Astrocyte of the cerebellum (primary cell): ENCODE measurements at regions not wholly inside any gene's neighbourhood (a gene's known extent, or its start where the extent isn't known, plus 50 kb on each side); places are given as distances from the start of the nearest gene placed in this dataset.
"Not testable (repeated sequence)": the region's sequence is repeated elsewhere in the genome, so short reads cannot be mapped to it uniquely, and the experiment has no call there.

Source experiments
- DNase-seq: peaks from one replicate; pipeline ENCODE4 v3.0.0-alpha.2; 2011; ENCODE audit warnings: low read depth
- H3K4me3 ChIP-seq: 2 replicates; pipeline ENCODE4 v1.5.1; 2011; ENCODE audit warnings: mild to moderate bottlenecking, low read depth, low read length, moderate library complexity
- CTCF ChIP-seq: IDR thresholded peaks from 2 replicates; pipeline ENCODE4 v1.5.1; 2012; ENCODE audit warnings: low read length, low read depth, moderate library complexity, mild to moderate bottlenecking; ENCODE audit errors: missing control alignments
- in situ Hi-C: cut with HindIII; loops from 2 replicates; pipeline ENCODE4 v1.10.0; 2017; ENCODE audit warnings: low sequenced_read_pairs

DNA sequence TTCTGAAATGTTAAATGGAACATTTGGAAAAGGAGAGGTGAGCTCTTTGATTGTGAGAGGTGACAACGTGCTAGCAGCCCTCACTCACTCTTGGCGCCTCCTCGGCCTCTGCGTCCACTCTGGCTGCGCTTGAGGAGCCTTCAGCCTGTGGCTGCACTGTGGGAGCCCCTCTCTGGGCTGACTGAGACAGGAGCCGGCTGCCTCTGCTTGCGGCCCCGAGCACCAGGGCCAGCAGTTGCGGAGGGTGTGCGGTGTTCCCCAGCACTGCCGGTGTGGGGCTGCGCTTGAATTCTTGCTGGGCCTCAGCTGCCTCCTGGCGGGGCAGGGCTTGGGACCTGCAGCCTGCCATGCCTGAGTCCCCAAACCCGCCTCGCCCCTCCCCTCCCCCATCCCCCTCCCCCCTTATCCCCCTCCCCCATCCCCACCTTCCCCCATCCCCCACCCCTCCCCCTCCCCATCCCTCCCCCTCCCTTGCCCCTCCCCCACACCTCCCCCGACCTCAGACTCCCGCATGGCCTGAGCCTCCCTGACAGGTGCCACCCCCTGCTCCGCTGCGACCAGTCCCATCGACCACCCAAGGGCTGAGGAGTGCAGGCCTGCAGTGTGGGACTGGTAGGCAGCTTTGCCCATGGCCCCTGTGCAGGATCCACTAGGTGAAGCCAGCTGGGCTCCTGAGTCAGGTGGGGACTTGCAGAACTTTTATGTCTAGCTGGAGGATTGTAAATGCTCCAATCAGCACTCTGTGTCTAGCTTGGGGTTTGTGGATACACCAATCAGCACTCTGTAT lies 411.0 kb downstream of the OLFM4 start:
- H3K4me3 ChIP-seq = no peak overlapping the region
- in situ Hi-C loops = no loop called here
- no peak for DNase-seq
- no peak for TF ChIP-seq CTCF

DNA sequence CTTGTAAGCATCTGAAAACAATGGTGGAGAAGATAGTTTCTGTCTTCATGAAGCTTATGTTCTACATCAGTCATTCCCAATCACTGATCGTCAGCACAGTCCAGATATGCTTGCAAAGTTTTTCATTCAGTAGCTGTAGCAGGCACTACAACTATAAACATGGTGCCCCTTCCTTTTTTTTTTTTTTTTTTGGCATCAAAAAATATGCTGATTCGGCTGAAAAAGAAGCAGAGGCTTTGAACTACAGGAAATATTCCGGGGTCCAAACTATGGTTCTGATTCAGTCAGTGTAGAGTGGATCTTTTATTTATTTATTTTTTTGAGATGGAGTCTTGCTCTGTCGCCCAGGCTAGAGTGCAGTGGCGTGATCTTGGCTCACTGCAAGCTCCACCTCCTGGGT lies 414.4 kb downstream of the OLFM4 start:
- no peak for DNase-seq
- in situ Hi-C loops = no loop called here
- no peak for TF ChIP-seq CTCF
- H3K4me3 ChIP-seq = no peak overlapping the region

DNA sequence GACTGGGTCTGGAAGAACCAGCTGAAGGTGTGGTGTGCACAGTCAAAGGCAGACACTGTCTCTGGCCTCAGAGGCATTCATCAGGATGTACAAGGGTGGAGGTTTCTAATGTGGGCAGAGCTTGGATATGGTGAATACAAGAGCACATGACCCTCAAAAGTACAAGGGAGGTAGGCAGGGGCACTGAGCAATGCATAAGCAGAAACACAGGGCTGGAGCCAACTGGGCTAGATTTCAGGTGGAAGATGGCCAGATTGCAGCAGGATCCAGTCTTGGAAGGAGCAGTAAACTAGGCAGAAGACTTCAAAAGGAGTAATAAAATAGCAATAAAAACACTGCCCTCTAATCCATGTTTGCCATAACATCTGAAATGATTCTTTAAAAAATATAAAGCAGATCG lies 417.1 kb downstream of the OLFM4 start:
- H3K4me3 ChIP-seq = no peak overlapping the region
- no peak for TF ChIP-seq CTCF
- in situ Hi-C loops = no loop called here
- no peak for DNase-seq

- H3K4me3 ChIP-seq = no peak overlapping the region
- no peak for DNase-seq
- TF ChIP-seq CTCF = no peak
- in situ Hi-C loops = no loop called here
These were observed 418.8 kb downstream of the OLFM4 start for GRCh38 chr13:53447456-53447855.

DNA sequence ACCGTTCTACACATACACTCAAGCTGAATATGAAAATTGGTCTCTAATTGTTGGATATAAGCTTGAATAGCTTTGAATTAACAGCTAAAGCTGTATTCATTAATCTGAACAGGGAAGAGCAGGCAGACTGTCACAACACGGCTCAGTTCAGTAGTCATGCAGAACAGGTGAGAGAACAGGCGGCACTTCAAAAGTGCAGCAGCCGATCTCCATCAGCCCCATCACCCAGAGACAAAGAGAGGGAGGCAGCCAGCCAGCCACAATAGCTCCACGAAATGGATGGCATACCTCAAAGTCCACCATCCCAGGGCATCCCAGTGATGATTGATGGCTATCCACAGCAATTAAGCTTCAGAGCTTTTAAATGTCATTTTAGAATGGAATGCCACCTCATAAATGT lies 419.2 kb downstream of the OLFM4 start:
- in situ Hi-C loops = no loop called here
- DNase-seq = no peak
- no peak for TF ChIP-seq CTCF
- H3K4me3 ChIP-seq = no peak overlapping the region

GRCh38 chr13:53452263-53452808 lies 423.7 kb downstream of the OLFM4 start:
- DNase-seq, in situ Hi-C loops, H3K4me3 ChIP-seq: not testable (repeated sequence)

- no peak overlapping the region for H3K4me3 ChIP-seq
- no peak for DNase-seq
- in situ Hi-C loops = no loop called here
- no peak for TF ChIP-seq CTCF
These were observed 432.2 kb downstream of the OLFM4 start for GRCh38 chr13:53460796-53461195.
